Vagina (tissue), 2 donors: ENCODE measurements at regions not wholly inside any gene's neighbourhood (a gene's known extent, or its start where the extent isn't known, plus 50 kb on each side); places are given as distances from the start of the nearest gene placed in this dataset.
"Not testable (repeated sequence)": the region's sequence is repeated elsewhere in the genome, so short reads cannot be mapped to it uniquely, and the experiment has no call there.

Experiments used
- DNase-seq, 2 donors: peaks; one replicate each; pipeline ENCODE4 v3.0.0-alpha.2; 2017; ENCODE audit errors: extremely low spot score in 2 of 2
- H3K27ac ChIP-seq: fragments of 200-600 bp; sonication (generic); one replicate; pipeline ENCODE4 v1.5.1; 2019
- H3K27me3 ChIP-seq: fragments of 200-600 bp; sonication (generic); one replicate; pipeline ENCODE4 v1.5.1; 2019
- H3K36me3 ChIP-seq, 2 donors: fragments of 200-600 bp; sonication (generic); one replicate each; pipeline ENCODE4 v1.5.1; 2017 to 2019
- H3K4me1 ChIP-seq: fragments of 200-600 bp; sonication (generic); one replicate; pipeline ENCODE4 v1.5.1; 2019
- H3K4me3 ChIP-seq, 2 donors: fragments of 200-600 bp; sonication (generic); 1 replicate in 1 of 2; 2 replicates in 1 of 2; pipeline ENCODE4 v1.5.1; 2016 to 2019
- H3K9me3 ChIP-seq: fragments of 200-600 bp; sonication (generic); one replicate; pipeline ENCODE4 v1.5.1; 2019
- POLR2A ChIP-seq, 2 donors: fragments of 450-650 bp; IDR thresholded peaks; one replicate each; pipeline ENCODE4 v1.6.1; 2017; ENCODE audit warnings: antibody characterized with exemption in 2 of 2, mild to moderate bottlenecking in 2 of 2, moderate library complexity in 2 of 2
- POLR2AphosphoS5 ChIP-seq, 2 donors: sonication (generic); formaldehyde crosslinking; IDR thresholded peaks; one replicate each; pipeline ENCODE4 v1.9.0; 2017; ENCODE audit warnings: antibody characterized with exemption in 2 of 2, mild to moderate bottlenecking in 2 of 2, low read depth in 1 of 2; ENCODE audit not compliant: insufficient read depth in 1 of 2
- intact Hi-C: fragments of 100-400 bp; cut with DNase I; formaldehyde crosslinking; loops from one replicate; pipeline ENCODE4 v1.15.1; 2023
- TF ChIP-seq, protein P1 (sequence below), 3 experiments: fragments of 450-650 bp in 2 of 3; fragments of 200-600 bp in 1 of 3; sonication (generic) in 1 of 3; IDR thresholded peaks; one replicate each; pipeline ENCODE4 v1.5.1; 2017 to 2019; ENCODE audit warnings: antibody characterized with exemption in 3 of 3, mild to moderate bottlenecking in 2 of 3, moderate library complexity in 2 of 3

DNA sequence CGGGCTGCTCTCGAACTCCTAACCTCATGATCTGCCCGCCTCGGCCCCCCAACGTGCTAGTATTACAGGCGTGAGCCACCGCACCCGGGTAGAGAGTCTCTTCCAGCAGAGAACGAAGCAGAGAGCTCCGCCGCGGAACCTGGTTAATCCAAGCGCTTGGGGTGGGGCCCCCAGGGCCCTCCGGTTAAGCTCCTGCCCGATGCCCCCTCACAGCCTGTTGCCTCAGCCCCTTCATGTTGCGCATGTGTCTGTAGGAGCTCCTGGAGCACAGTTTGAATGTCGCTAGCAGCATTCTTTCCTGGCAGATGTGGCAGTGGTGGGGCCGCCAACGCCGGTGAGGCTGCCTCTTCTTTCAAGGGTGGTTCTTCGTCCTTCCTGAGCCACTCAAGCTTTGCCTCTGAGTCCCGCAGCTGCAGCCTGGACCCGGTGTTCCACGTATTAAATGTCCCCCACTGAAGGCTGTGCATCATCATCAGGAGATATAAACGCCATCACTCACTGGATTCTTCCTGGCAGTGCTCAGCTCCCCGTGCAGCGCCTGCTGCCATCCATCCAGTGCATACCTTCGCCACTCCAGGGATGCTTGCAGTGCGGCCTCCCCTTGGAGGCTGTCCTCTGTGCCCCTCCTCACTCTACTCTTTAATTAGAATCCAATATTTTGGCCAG is 1919.3 kb downstream of the PCDH9 start:
- TF ChIP-seq POLR2A (IDR thresholded peaks at IDR 0.05): no peak
- TF ChIP-seq, protein P1, sequence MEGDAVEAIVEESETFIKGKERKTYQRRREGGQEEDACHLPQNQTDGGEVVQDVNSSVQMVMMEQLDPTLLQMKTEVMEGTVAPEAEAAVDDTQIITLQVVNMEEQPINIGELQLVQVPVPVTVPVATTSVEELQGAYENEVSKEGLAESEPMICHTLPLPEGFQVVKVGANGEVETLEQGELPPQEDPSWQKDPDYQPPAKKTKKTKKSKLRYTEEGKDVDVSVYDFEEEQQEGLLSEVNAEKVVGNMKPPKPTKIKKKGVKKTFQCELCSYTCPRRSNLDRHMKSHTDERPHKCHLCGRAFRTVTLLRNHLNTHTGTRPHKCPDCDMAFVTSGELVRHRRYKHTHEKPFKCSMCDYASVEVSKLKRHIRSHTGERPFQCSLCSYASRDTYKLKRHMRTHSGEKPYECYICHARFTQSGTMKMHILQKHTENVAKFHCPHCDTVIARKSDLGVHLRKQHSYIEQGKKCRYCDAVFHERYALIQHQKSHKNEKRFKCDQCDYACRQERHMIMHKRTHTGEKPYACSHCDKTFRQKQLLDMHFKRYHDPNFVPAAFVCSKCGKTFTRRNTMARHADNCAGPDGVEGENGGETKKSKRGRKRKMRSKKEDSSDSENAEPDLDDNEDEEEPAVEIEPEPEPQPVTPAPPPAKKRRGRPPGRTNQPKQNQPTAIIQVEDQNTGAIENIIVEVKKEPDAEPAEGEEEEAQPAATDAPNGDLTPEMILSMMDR (IDR thresholded peaks at IDR 0.05): no peak

GRCh38 chr13:65309906-65310305 is 1920.2 kb downstream of the PCDH9 start:
- Histone ChIP-seq H3K27ac (no peak overlapping the region), H3K36me3 (no peaks in the 10 kb centered on the region), H3K4me1 (no peaks in the 10 kb centered on the region), H3K4me3 (no peak overlapping the region), H3K27me3 (no peaks in the 10 kb centered on the region), H3K9me3 (no peaks in the 10 kb centered on the region)
- TF ChIP-seq, protein P1 (IDR thresholded peaks at IDR 0.05): no peak
- TF ChIP-seq POLR2A (IDR thresholded peaks at IDR 0.05) (no peak), POLR2AphosphoS5 (IDR thresholded peaks at IDR 0.05; ENCODE audit: insufficient read depth in 1 of 2, low read depth in 1 of 2) (no peak)
- intact Hi-C loops: no loop called here
- DNase-seq: no peak

More for the DNA sequence above, 1919.3 kb downstream of the PCDH9 start:
- no peak for DNase-seq
- intact Hi-C loops: no loop called here
- H3K27ac ChIP-seq: no peak overlapping the region
- no peaks in the 10 kb centered on the region for H3K27me3 ChIP-seq
- no peaks in the 10 kb centered on the region for H3K4me1 ChIP-seq
- no peak overlapping the region for H3K4me3 ChIP-seq
- no peaks in the 10 kb centered on the region for H3K9me3 ChIP-seq
- H3K36me3 ChIP-seq: no peaks in the 10 kb centered on the region

DNA sequence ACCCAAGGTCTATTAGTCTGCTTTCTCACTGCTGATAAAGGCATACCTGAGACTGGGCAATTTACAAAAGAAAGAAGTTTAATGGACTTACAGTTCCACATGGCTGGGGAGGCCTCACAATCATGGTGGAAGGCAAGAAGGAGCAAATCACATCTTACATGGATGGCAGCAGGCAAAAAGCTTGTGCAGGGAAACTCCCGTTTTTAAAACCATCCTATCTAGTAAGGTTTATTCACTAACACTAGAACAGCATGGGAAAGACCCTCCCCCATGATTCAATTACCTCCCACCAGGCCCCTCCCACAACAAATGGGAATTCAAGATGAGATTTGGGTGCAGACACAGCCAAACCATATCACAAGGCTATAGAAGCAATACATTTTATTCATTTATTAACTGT is 1921.4 kb downstream of the PCDH9 start:
- H3K27ac ChIP-seq, H3K4me3 ChIP-seq, H3K9me3 ChIP-seq, intact Hi-C loops, H3K4me1 ChIP-seq, H3K27me3 ChIP-seq, DNase-seq, H3K36me3 ChIP-seq: not testable (repeated sequence)

DNA sequence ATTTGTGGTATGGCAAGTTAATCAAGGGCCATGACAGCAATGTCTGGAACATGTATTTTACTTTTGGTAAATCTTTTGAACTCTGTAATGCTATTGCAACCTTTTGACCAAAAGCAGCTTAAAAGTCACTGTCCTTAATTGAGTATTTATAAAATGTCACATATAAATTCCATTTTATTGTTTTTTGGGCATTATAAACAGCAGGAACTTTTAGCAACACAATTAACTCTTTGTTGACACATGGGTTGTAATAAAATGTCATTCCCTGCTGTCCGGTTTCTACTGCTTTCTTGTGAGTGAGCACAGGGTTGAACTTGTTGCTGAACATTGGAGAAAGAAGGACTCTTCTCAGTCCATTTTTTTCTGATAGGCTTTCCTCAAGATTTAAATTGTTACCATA is 1923.1 kb downstream of the PCDH9 start:
- Histone ChIP-seq H3K27me3 (no peaks in the 10 kb centered on the region), H3K9me3 (no peaks in the 10 kb centered on the region), H3K27ac (no peak overlapping the region), H3K4me1 (no peaks in the 10 kb centered on the region), H3K36me3 (no peaks in the 10 kb centered on the region), H3K4me3 (no peak overlapping the region)
- TF ChIP-seq POLR2A (IDR thresholded peaks at IDR 0.05): no peak
- no peak for TF ChIP-seq POLR2AphosphoS5 (IDR thresholded peaks at IDR 0.05; ENCODE audit: insufficient read depth in 1 of 2, low read depth in 1 of 2)
- TF ChIP-seq, protein P1 (IDR thresholded peaks at IDR 0.05): no peak
- DNase-seq: no peak
- intact Hi-C loops: no loop called here

- TF ChIP-seq, protein P1 (IDR thresholded peaks at IDR 0.05): no peak
- TF ChIP-seq POLR2AphosphoS5 (IDR thresholded peaks at IDR 0.05; ENCODE audit: insufficient read depth in 1 of 2, low read depth in 1 of 2) (no peak), POLR2A (IDR thresholded peaks at IDR 0.05) (no peak)
- Histone ChIP-seq H3K9me3 (no peaks in the 10 kb centered on the region), H3K27me3 (no peaks in the 10 kb centered on the region), H3K36me3 (no peaks in the 10 kb centered on the region), H3K4me3 (no peak overlapping the region), H3K27ac (no peak overlapping the region), H3K4me1 (no peaks in the 10 kb centered on the region)
- no peak for DNase-seq
- intact Hi-C loops: no loop called here
Observed at GRCh38 chr13:65302691-65303090, 1927.4 kb downstream of the PCDH9 start.
